K562 (cell line): ENCODE measurements at regions not wholly inside any gene's neighbourhood (a gene's known extent, or its start where the extent isn't known, plus 50 kb on each side); places are given as distances from the start of the nearest gene placed in this dataset.

Source experiments
- ATAC-seq: fragments of 200-7000 bp; cut with Tn5 transposase; 3 replicates; pipeline ENCODE4 v1.9.1; 2020; ENCODE audit warnings: moderate library complexity
- BruUV-seq: library from RNA; stranded (reverse); fragments of 400-500 nt; replicated peaks from 2 replicates; lab custom pipeline; 2021; lab: Mats Ljungman, UMichigan
- CTCF ChIA-PET: fragments of 300-600 bp; formaldehyde crosslinking; extraction: SDS; loops from one replicate; lab custom pipeline; 2021; ENCODE audit warnings: low intra/inter-chr PET ratio; lab: Yijun Ruan, JAX
- POLR2A ChIA-PET: fragments of 300-600, 350-650 bp; sonication (Branson Sonifier 250); formaldehyde crosslinking; extraction: SDS; loops from one replicate; lab custom pipeline; 2021; ENCODE audit warnings: antibody characterized with exemption, inconsistent platforms; lab: Yijun Ruan, JAX
- DNase-seq, 4 experiments: peaks; one replicate each; pipeline versions ENCODE4 v3.0.0 to v3.0.0-alpha.2; 2011 to 2018; ENCODE audit warnings: low spot score in 3 of 4, mixed read lengths in 3 of 4; ENCODE audit errors: extremely low read depth in 1 of 4
- FAIRE-seq: peaks from 2 replicates; lab custom pipeline; 2011; peaks lifted over from hg19 to GRCh38; lab: Jason Lieb, UNC
- H2AFZ ChIP-seq: 2 replicates; pipeline ENCODE4 v1.6.0; 2011; ENCODE audit warnings: low read depth, low read length, control low read depth, inconsistent platforms
- H3K27ac ChIP-seq: fragments of 200-600 bp; 3 replicates; pipeline ENCODE4 v1.8.0; 2011; ENCODE audit warnings: low read depth, mild to moderate bottlenecking, control low read depth, inconsistent platforms, low read length, moderate library complexity, mixed read lengths; ENCODE audit errors: extremely low read depth
- H3K27me3 ChIP-seq, 2 experiments: fragments of 300-600 bp in 1 of 2; 2 replicates in 1 of 2; 3 replicates in 1 of 2; pipeline versions ENCODE4 v1.6.0 to v1.8.0; 2011; ENCODE audit warnings: inconsistent platforms in 2 of 2, low read length in 2 of 2, mild to moderate bottlenecking in 1 of 2, mixed read lengths in 1 of 2, moderate library complexity in 1 of 2; ENCODE audit not compliant: control insufficient read depth in 2 of 2, insufficient read depth in 2 of 2
- H3K36me3 ChIP-seq: fragments of 300-600 bp; 3 replicates; pipeline ENCODE4 v1.8.0; 2011; ENCODE audit warnings: mild to moderate bottlenecking, low read length, inconsistent platforms; ENCODE audit not compliant: control insufficient read depth, insufficient read depth
- H3K4me1 ChIP-seq, 2 experiments: fragments of 200-600 bp in 1 of 2; replicated peaks in 1 of 2; 2 replicates in 1 of 2; 3 replicates in 1 of 2; pipeline versions ENCODE4 v1.5.1 to v1.8.0; 2011; ENCODE audit warnings: inconsistent platforms in 2 of 2, low read length in 2 of 2, mild to moderate bottlenecking in 1 of 2, mixed read lengths in 1 of 2, moderate library complexity in 1 of 2; ENCODE audit not compliant: control insufficient read depth in 2 of 2, insufficient read depth in 2 of 2
- H3K4me2 ChIP-seq: 2 replicates; pipeline ENCODE4 v1.6.1; 2011; ENCODE audit warnings: low read length, control low read depth, inconsistent platforms, mixed read lengths; ENCODE audit not compliant: insufficient read depth
- H3K4me3 ChIP-seq: fragments of 200-600 bp; sonication (generic), shearing (Covaris generic); 2 replicates; pipeline ENCODE4 v1.5.1; 2016; ENCODE audit warnings: control low read depth, inconsistent platforms
- H3K79me2 ChIP-seq: fragments of 200-600 bp; 3 replicates; pipeline ENCODE4 v1.8.0; 2011; ENCODE audit warnings: low read length, inconsistent platforms; ENCODE audit not compliant: control insufficient read depth, insufficient read depth
- H3K9ac ChIP-seq, 2 experiments: 2 replicates each; pipeline versions ENCODE4 v1.6.0 to v1.6.1; 2011; ENCODE audit warnings: low read depth in 2 of 2, low read length in 2 of 2, control low read depth in 1 of 2, inconsistent platforms in 1 of 2, mild to moderate bottlenecking in 1 of 2, mixed read lengths in 1 of 2; ENCODE audit not compliant: insufficient read depth in 1 of 2
- H3K9me1 ChIP-seq: one replicate; pipeline ENCODE4 v1.6.0; 2011; ENCODE audit warnings: inconsistent platforms, mild to moderate bottlenecking, low read length, moderate library complexity; ENCODE audit not compliant: control insufficient read depth, insufficient read depth
- H3K9me3 ChIP-seq: replicated peaks from 2 replicates; pipeline ENCODE4 v1.5.1; 2011; ENCODE audit warnings: low read depth, low read length, inconsistent platforms; ENCODE audit not compliant: control insufficient read depth, insufficient read depth
- H4K20me1 ChIP-seq: replicated peaks from 2 replicates; pipeline ENCODE4 v1.6.1; 2011; ENCODE audit warnings: low read length, inconsistent platforms, mixed read lengths; ENCODE audit not compliant: control insufficient read depth, insufficient read depth
- ASH1L ChIP-seq: fragments of 450-650 bp; IDR thresholded peaks from 2 replicates; pipeline ENCODE4 v1.6.1; 2018; ENCODE audit warnings: borderline replicate concordance, mild to moderate bottlenecking, low read depth; ENCODE audit not compliant: partially characterized antibody
- CREM ChIP-seq: IDR thresholded peaks from 2 replicates; pipeline ENCODE4 v1.6.1; 2014; ENCODE audit warnings: antibody characterized with exemption, low read depth
- CSDE1 ChIP-seq, 2 experiments: fragments of 450-650 bp; IDR thresholded peaks; 2 replicates each; pipeline ENCODE4 v1.6.1; 2016; ENCODE audit warnings: mild to moderate bottlenecking in 1 of 2
- EWSR1 ChIP-seq: fragments of 450-650 bp; IDR thresholded peaks from 2 replicates; pipeline ENCODE4 v1.6.1; 2018; ENCODE audit warnings: borderline replicate concordance, mild to moderate bottlenecking, low read depth, moderate library complexity; ENCODE audit not compliant: partially characterized antibody
- FOXA3 ChIP-seq, 2 experiments: fragments of 450-650 bp in 1 of 2; sonication (generic) in 1 of 2; formaldehyde crosslinking; IDR thresholded peaks in 1 of 2; conservative IDR thresholded peaks in 1 of 2; 2 replicates each; pipeline versions ENCODE4 v1.4.0 to v1.8.0; 2020 to 2022; ENCODE audit warnings: mild to moderate bottlenecking in 2 of 2, missing genetic modification reagents in 1 of 2
- GATAD2B ChIP-seq: fragments of 450-650 bp; IDR thresholded peaks from 2 replicates; pipeline ENCODE4 v1.6.1; 2017; ENCODE audit warnings: mild to moderate bottlenecking, borderline replicate concordance
- HDAC2 ChIP-seq: fragments of 450-650 bp; IDR thresholded peaks from 2 replicates; pipeline ENCODE4 v1.6.1; 2016; ENCODE audit warnings: mild to moderate bottlenecking
- HDAC8 ChIP-seq: fragments of 450-650 bp; IDR thresholded peaks from 2 replicates; pipeline ENCODE4 v1.6.1; 2016; ENCODE audit warnings: mild to moderate bottlenecking, missing genetic modification characterization, moderate library complexity, missing compliant biosample characterization
- MED1 ChIP-seq: sonication (generic); formaldehyde crosslinking; IDR thresholded peaks from 2 replicates; pipeline ENCODE4 v1.8.1; 2023; ENCODE audit warnings: missing genetic modification reagents, borderline replicate concordance
- PHF21A ChIP-seq: fragments of 450-650 bp; IDR thresholded peaks from 2 replicates; pipeline ENCODE4 v1.6.1; 2017; ENCODE audit warnings: low read depth, borderline replicate concordance
- RBM22 ChIP-seq: fragments of 200-400 bp; formaldehyde crosslinking; IDR thresholded peaks from 2 replicates; pipeline ENCODE4 v1.6.1; 2018; ENCODE audit warnings: low read length, low read depth; ENCODE audit not compliant: poor library complexity, severe bottlenecking
- SAP30 ChIP-seq: fragments of 200-600 bp; sonication (generic); IDR thresholded peaks from 2 replicates; pipeline ENCODE4 v1.6.1; 2012; ENCODE audit warnings: borderline replicate concordance, low read depth, mild to moderate bottlenecking, moderate library complexity, low read length, control low read depth, inconsistent platforms; ENCODE audit not compliant: insufficient read depth, poor library complexity, severe bottlenecking
- SREBF1 ChIP-seq: fragments of 150-350 bp; IDR thresholded peaks from 2 replicates; pipeline ENCODE4 v1.6.1; 2014; ENCODE audit warnings: antibody characterized with exemption, low read depth, low read length, borderline replicate concordance
- TRIM24 ChIP-seq, 2 experiments: fragments of 450-650 bp; IDR thresholded peaks; 2 replicates each; pipeline ENCODE4 v1.6.1; 2016
- YBX1 ChIP-seq: fragments of 450-650 bp; IDR thresholded peaks from 2 replicates; pipeline ENCODE4 v1.7.1; 2016; ENCODE audit warnings: mild to moderate bottlenecking
- ZKSCAN3 ChIP-seq: fragments of 250-450 bp; sonication (Bioruptor Pico); IDR thresholded peaks from 2 replicates; pipeline ENCODE4 v1.4.0; 2020
- ZNF212 ChIP-seq: fragments of 450-650 bp; formaldehyde crosslinking; IDR thresholded peaks from 2 replicates; pipeline ENCODE4 v1.4.0; 2020; ENCODE audit warnings: mild to moderate bottlenecking
- ZNF668 ChIP-seq: fragments of 250-450 bp; sonication (Bioruptor Pico); IDR thresholded peaks from 2 replicates; pipeline ENCODE4 v1.8.0; 2022; ENCODE audit warnings: mild to moderate bottlenecking, inconsistent platforms
- ZNF79 ChIP-seq: fragments of 250-450 bp; sonication (Bioruptor Pico); IDR thresholded peaks from 2 replicates; pipeline ENCODE4 v1.4.0; 2020; ENCODE audit warnings: low read depth, mild to moderate bottlenecking, moderate library complexity
- WGBS: fragments of 100-300 bp; shearing (Covaris generic); methylation state at CpG from one replicate; pipeline ENCODE4 v1.1.6; 2016; ENCODE audit warnings: low coverage, mixed read lengths; ENCODE audit not compliant: insufficient coverage; ENCODE audit errors: missing lambda C conversion rate; 5-methylcytosine and 5-hydroxymethylcytosine counted together
- in situ Hi-C: fragments of 300-500 bp; cut with MboI; formaldehyde crosslinking; loops from 4 replicates; pipeline ENCODE4 v1.15.0; 2018; ENCODE audit warnings: inconsistent platforms, mixed read lengths
- intact Hi-C: fragments of 100-400 bp; cut with micrococcal nuclease; formaldehyde crosslinking; loops from 2 replicates; pipeline ENCODE4 v1.14.2; 2022
- TF ChIP-seq, protein P1 (sequence below): fragments of 450-650 bp; IDR thresholded peaks from 2 replicates; pipeline ENCODE4 v1.6.1; 2016; ENCODE audit warnings: antibody characterized with exemption
- TF ChIP-seq, protein P2 (sequence below), 2 experiments: fragments of 450-650 bp in 1 of 2; sonication (generic) in 1 of 2; formaldehyde crosslinking; conservative IDR thresholded peaks; 2 replicates each; pipeline versions ENCODE4 v1.4.0 to v1.8.1; 2020 to 2022; ENCODE audit warnings: mild to moderate bottlenecking in 1 of 2, missing genetic modification reagents in 1 of 2

DNA sequence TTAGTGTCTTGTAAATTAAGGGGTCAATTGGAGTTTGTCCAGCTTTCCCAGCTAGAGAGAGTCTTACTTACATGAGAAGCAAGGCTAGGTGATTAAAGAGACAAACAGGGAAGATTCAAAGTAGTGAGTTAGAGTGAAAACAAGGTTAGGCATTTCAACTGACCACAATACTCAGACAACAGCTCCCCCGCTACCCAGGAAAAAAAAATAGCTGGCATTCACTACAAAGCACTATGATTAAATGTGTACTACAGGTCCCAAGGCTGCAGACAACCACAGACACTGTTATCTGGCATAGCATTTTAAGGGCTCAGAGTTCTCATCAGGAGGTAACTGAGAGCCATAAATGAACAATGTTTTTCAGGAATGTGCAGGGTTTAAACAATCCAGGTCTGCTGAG lies 680.9 kb downstream of the TMEM121 start:
- 0% methylated on average over 1 of the region's 1 CpG for WGBS
- in situ Hi-C loops: no loop called here
- CTCF ChIA-PET: no interaction called here

DNA sequence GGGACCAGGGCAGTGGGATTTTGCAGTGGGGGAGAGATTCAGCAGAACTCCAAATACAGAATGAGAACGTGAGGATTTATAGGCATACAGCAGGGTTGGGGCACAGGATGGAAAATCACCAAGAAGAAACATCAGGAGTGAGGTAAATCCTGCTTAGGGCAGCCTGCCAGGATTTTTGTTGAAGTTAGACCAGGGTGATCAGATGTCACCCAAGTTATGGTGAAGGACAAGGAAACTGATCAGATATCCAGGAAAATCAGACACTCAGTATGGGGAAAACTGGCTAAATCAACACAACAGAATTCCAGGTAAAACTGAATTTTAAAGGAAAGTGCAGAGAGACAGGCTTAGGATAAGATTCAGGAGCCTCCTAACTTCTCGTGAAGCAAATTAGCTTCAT lies 682.4 kb downstream of the TMEM121 start:
- Histone ChIP-seq H3K9ac (no peak overlapping the region), H3K4me1 (peaks cover 0 to 7% of the 10 kb centered on the region in 2 experiments; a peak in 4 of 5 replicates), H3K79me2 (no peaks in the 10 kb centered on the region), H3K27me3 (no peaks in the 10 kb centered on the region; a peak in 1 of 5 replicates), H3K4me3 (no peak overlapping the region), H2AFZ (no peak overlapping the region), H3K27ac (no peak overlapping the region), H3K9me1 (no peaks in the 10 kb centered on the region), H4K20me1 (no peaks in the 10 kb centered on the region), H3K36me3 (no peaks in the 10 kb centered on the region), H3K4me2 (no peak overlapping the region), H3K9me3 (no peaks in the 10 kb centered on the region)
- FAIRE-seq (no peak), ATAC-seq (no peak), DNase-seq (no peak)
- intact Hi-C loops (no loop called here), in situ Hi-C loops (no loop called here)
- ChIA-PET POLR2A (interaction anchor here (0.7 to 1.4 kb wide), 2 partner anchors 260 to 309 kb away, joined by 3 to 4 read pairs; no protein-coding TSS in a partner anchor), CTCF (no interaction called here)
- BruUV-seq: no TSS peak
- 0% methylated on average over 2 of the region's 2 CpGs for WGBS
- TF ChIP-seq EWSR1 (no peak), CREM (no peak), GATAD2B (no peak), ZKSCAN3 (CRISPR knock-in tag) (no peak), MED1 (CRISPR knock-in tag) (no peak), ZNF668 (CRISPR knock-in tag) (no peak), YBX1 (no peak), SREBF1 (no peak), CSDE1 (IDR thresholded peaks at IDR 0.05) (no peak), HDAC8 (tag) (no peak), RBM22 (no peak), HDAC2 (no peak)
- TF ChIP-seq, protein P1, sequence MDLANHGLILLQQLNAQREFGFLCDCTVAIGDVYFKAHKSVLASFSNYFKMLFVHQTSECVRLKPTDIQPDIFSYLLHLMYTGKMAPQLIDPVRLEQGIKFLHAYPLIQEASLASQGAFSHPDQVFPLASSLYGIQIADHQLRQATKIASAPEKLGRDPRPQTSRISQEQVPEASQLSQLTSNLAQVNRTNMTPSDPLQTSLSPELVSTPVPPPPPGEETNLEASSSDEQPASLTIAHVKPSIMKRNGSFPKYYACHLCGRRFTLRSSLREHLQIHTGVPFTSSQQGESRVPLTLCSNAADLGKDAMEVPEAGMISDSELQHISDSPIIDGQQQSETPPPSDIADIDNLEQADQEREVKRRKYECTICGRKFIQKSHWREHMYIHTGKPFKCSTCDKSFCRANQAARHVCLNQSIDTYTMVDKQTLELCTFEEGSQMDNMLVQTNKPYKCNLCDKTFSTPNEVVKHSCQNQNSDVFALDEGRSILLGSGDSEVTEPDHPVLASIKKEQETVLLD: no peak
- TF ChIP-seq, protein P2, sequence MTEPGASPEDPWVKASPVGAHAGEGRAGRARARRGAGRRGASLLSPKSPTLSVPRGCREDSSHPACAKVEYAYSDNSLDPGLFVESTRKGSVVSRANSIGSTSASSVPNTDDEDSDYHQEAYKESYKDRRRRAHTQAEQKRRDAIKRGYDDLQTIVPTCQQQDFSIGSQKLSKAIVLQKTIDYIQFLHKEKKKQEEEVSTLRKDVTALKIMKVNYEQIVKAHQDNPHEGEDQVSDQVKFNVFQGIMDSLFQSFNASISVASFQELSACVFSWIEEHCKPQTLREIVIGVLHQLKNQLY (CRISPR knock-in tag; conservative IDR thresholded peaks at IDR 0.05): no peak

More for the DNA sequence above, 680.9 kb downstream of the TMEM121 start:
- Histone ChIP-seq H3K9me1 (no peaks in the 10 kb centered on the region), H3K79me2 (no peaks in the 10 kb centered on the region), H3K9ac (no peak overlapping the region), H2AFZ (no peak overlapping the region), H3K36me3 (no peaks in the 10 kb centered on the region), H3K4me2 (no peak overlapping the region), H3K27ac (no peak overlapping the region), H3K4me1 (peaks cover 7 to 9% of the 10 kb centered on the region in 2 experiments; a peak in 4 of 5 replicates), H4K20me1 (no peaks in the 10 kb centered on the region), H3K27me3 (no peaks in the 10 kb centered on the region; a peak in 1 of 5 replicates), H3K9me3 (no peaks in the 10 kb centered on the region), H3K4me3 (no peak overlapping the region)
- ATAC-seq (no peak), FAIRE-seq (no peak), DNase-seq (no peak)
- no peak for TF ChIP-seq FOXA3 (CRISPR knock-in tag; conservative IDR thresholded peaks at IDR 0.05 in 1 of 2, IDR thresholded peaks at IDR 0.05 in 1 of 2)
- TF ChIP-seq PHF21A: no peak
- no peak for TF ChIP-seq ASH1L
- no peak for TF ChIP-seq TRIM24 (IDR thresholded peaks at IDR 0.05)
- no peak for TF ChIP-seq SAP30
- no peak for TF ChIP-seq ZNF212 (CRISPR knock-in tag)
- no peak for TF ChIP-seq ZNF79
- BruUV-seq: no TSS peak
- POLR2A ChIA-PET: no interaction called here
- intact Hi-C loops: no loop called here
